H1 (cell line): ENCODE measurements at regions not wholly inside any gene's neighbourhood (a gene's known extent, or its start where the extent isn't known, plus 50 kb on each side); places are given as distances from the start of the nearest gene placed in this dataset.

ENCODE experiments used
- CTCF ChIA-PET: fragments of 300-600 bp; sonication (Branson Sonifier 250); formaldehyde crosslinking; loops from one replicate; lab custom pipeline; 2021; ENCODE audit not compliant: partially characterized antibody; lab: Charles Lee
- POLR2A ChIA-PET: fragments of 300-600 bp; sonication (Branson Sonifier 250); formaldehyde crosslinking; loops from one replicate; lab custom pipeline; 2021; ENCODE audit warnings: inconsistent platforms; ENCODE audit not compliant: partially characterized antibody; lab: Charles Lee
- DNase-seq, 2 experiments: peaks; one replicate each; pipeline versions ENCODE4 v3.0.0 to v3.0.0-alpha.2; 2010 to 2022; ENCODE audit warnings: low spot score in 2 of 2, low read depth in 1 of 2, mixed read lengths in 1 of 2
- FAIRE-seq: peaks from 2 replicates; lab custom pipeline; 2011; peaks lifted over from hg19 to GRCh38; lab: Jason Lieb, UNC
- H2AFZ ChIP-seq: 2 replicates; pipeline ENCODE4 v1.8.1; 2012; ENCODE audit warnings: low read length, inconsistent platforms
- H2AK5ac ChIP-seq: 2 replicates; pipeline ENCODE4 v1.6.1; 2013; ENCODE audit warnings: low read depth, low read length
- H2BK120ac ChIP-seq: replicated peaks from 2 replicates; pipeline ENCODE3; 2013; ENCODE audit warnings: low read depth, low read length, inconsistent platforms
- H2BK12ac ChIP-seq: 2 replicates; pipeline ENCODE4 v1.6.1; 2013; ENCODE audit warnings: low read depth, low read length
- H2BK15ac ChIP-seq: 2 replicates; pipeline ENCODE4 v1.6.1; 2013; ENCODE audit warnings: low read length
- H2BK20ac ChIP-seq: 2 replicates; pipeline ENCODE4 v1.6.1; 2013; ENCODE audit warnings: low read length
- H2BK5ac ChIP-seq: 2 replicates; pipeline ENCODE4 v1.6.1; 2013; ENCODE audit warnings: low read depth, low read length
- H3K14ac ChIP-seq: 2 replicates; pipeline ENCODE4 v1.6.1; 2013; ENCODE audit warnings: inconsistent platforms; ENCODE audit not compliant: insufficient read length
- H3K18ac ChIP-seq: 2 replicates; pipeline ENCODE4 v1.6.1; 2013; ENCODE audit warnings: low read length; ENCODE audit errors: extremely low read depth
- H3K23ac ChIP-seq: 2 replicates; pipeline ENCODE4 v1.6.1; 2013; ENCODE audit warnings: inconsistent platforms; ENCODE audit not compliant: insufficient read length
- H3K23me2 ChIP-seq: 2 replicates; pipeline ENCODE4 v1.6.1; 2013; ENCODE audit warnings: low read depth, low read length
- H3K27ac ChIP-seq: 2 replicates; pipeline ENCODE4 v1.6.1; 2011; ENCODE audit warnings: low read depth, low read length, inconsistent platforms
- H3K27me3 ChIP-seq, 4 experiments: replicated peaks in 1 of 4; 1 replicate in 1 of 4; 2 replicates in 3 of 4; pipeline versions ENCODE4 v1.6.1 to v1.8.1; 2011 to 2013; ENCODE audit warnings: low read length in 3 of 4, mild to moderate bottlenecking in 3 of 4, inconsistent platforms in 2 of 4, mixed read lengths in 2 of 4, moderate library complexity in 1 of 4; ENCODE audit not compliant: control insufficient read depth in 3 of 4, insufficient read depth in 3 of 4; ENCODE audit errors: extremely low read depth in 1 of 4
- H3K36me3 ChIP-seq, 4 experiments: 2 replicates each; pipeline versions ENCODE4 v1.6.1 to v1.8.1; 2011 to 2013; ENCODE audit warnings: mild to moderate bottlenecking in 4 of 4, low read length in 3 of 4, moderate library complexity in 2 of 4, control low read depth in 1 of 4, inconsistent platforms in 1 of 4; ENCODE audit not compliant: insufficient read depth in 4 of 4, control insufficient read depth in 2 of 4
- H3K4ac ChIP-seq: replicated peaks from 2 replicates; pipeline ENCODE3; 2013; ENCODE audit warnings: low read length, low read depth, mixed read lengths, inconsistent platforms; ENCODE audit not compliant: insufficient read length
- H3K4me1 ChIP-seq, 4 experiments: replicated peaks in 1 of 4; 1 replicate in 1 of 4; 2 replicates in 3 of 4; pipeline versions ENCODE4 v1.6.1 to v1.8.1; 2011 to 2013; ENCODE audit warnings: low read length in 3 of 4, inconsistent platforms in 2 of 4, mixed read lengths in 1 of 4; ENCODE audit not compliant: insufficient read depth in 4 of 4, control insufficient read depth in 3 of 4
- H3K4me2 ChIP-seq, 2 experiments: 2 replicates each; pipeline versions ENCODE4 v1.6.1 to v1.8.1; 2011 to 2013; ENCODE audit warnings: low read depth in 2 of 2, low read length in 2 of 2, control low read depth in 1 of 2, inconsistent platforms in 1 of 2, mild to moderate bottlenecking in 1 of 2; ENCODE audit not compliant: insufficient read depth in 1 of 2
- H3K4me3 ChIP-seq, 4 experiments: fragments of 200-600, 300-600 bp in 1 of 4; sonication (generic), shearing (Covaris generic), sonication (Bioruptor Twin) in 1 of 4; 2 replicates each; pipeline versions ENCODE4 v1.5.1 to v1.8.1; 2011 to 2016; ENCODE audit warnings: low read length in 4 of 4, low read depth in 3 of 4, control low read depth in 2 of 4, inconsistent platforms in 2 of 4, mild to moderate bottlenecking in 2 of 4, mixed read lengths in 1 of 4, moderate library complexity in 1 of 4; ENCODE audit not compliant: insufficient read depth in 2 of 4; ENCODE audit errors: extremely low read depth in 1 of 4
- H3K56ac ChIP-seq: replicated peaks from 2 replicates; pipeline ENCODE3; 2013; ENCODE audit warnings: low read depth, mild to moderate bottlenecking, mixed read lengths, low read length, inconsistent platforms; ENCODE audit not compliant: insufficient read length
- H3K79me1 ChIP-seq: 2 replicates; pipeline ENCODE4 v1.6.1; 2013; ENCODE audit warnings: low read depth, low read length, control low read depth
- H3K79me2 ChIP-seq, 2 experiments: 2 replicates each; pipeline versions ENCODE4 v1.6.1 to v1.8.1; 2012 to 2013; ENCODE audit warnings: low read length in 2 of 2, mild to moderate bottlenecking in 2 of 2, inconsistent platforms in 1 of 2; ENCODE audit not compliant: insufficient read depth in 2 of 2, control insufficient read depth in 1 of 2
- H3K9ac ChIP-seq, 4 experiments: replicated peaks in 1 of 4; 1 replicate in 1 of 4; 2 replicates in 3 of 4; pipeline versions ENCODE4 v1.6.1 to v1.8.1; 2011 to 2013; ENCODE audit warnings: low read depth in 3 of 4, low read length in 3 of 4, control low read depth in 2 of 4, mild to moderate bottlenecking in 2 of 4, moderate library complexity in 2 of 4, inconsistent platforms in 1 of 4; ENCODE audit errors: extremely low read depth in 1 of 4
- H3K9me3 ChIP-seq, 2 experiments: 2 replicates each; pipeline versions ENCODE4 v1.6.1 to v1.8.1; 2012 to 2013; ENCODE audit warnings: mild to moderate bottlenecking in 2 of 2, moderate library complexity in 2 of 2, control low read depth in 1 of 2, inconsistent platforms in 1 of 2, low read depth in 1 of 2, low read length in 1 of 2, mixed read lengths in 1 of 2; ENCODE audit not compliant: insufficient read depth in 2 of 2
- H4K20me1 ChIP-seq, 2 experiments: replicated peaks in 1 of 2; 2 replicates each; pipeline versions ENCODE3 to v1.8.1; 2011 to 2013; ENCODE audit warnings: inconsistent platforms in 2 of 2, low read length in 2 of 2, mild to moderate bottlenecking in 1 of 2; ENCODE audit not compliant: insufficient read depth in 2 of 2, control insufficient read depth in 1 of 2
- H4K5ac ChIP-seq: 2 replicates; pipeline ENCODE4 v1.6.1; 2013; ENCODE audit warnings: low read length, low read depth, mixed read lengths, inconsistent platforms; ENCODE audit not compliant: insufficient read length
- H4K8ac ChIP-seq: 2 replicates; pipeline ENCODE4 v1.8.0; 2013; ENCODE audit warnings: mild to moderate bottlenecking, moderate library complexity, low read length, inconsistent platforms; ENCODE audit not compliant: insufficient read depth; ENCODE audit errors: extremely low read depth
- H4K91ac ChIP-seq: replicated peaks from 2 replicates; pipeline ENCODE3; 2013; ENCODE audit warnings: low read length, mixed read lengths, inconsistent platforms; ENCODE audit not compliant: insufficient read length
- KDM1A ChIP-seq: fragments of 200-600, 300-600 bp; sonication (generic); IDR thresholded peaks from 2 replicates; pipeline ENCODE4 v1.7.1; 2016; ENCODE audit warnings: mild to moderate bottlenecking, low read length, borderline replicate concordance
- SAP30 ChIP-seq: fragments of 300-600 bp; sonication (generic); IDR thresholded peaks from 2 replicates; pipeline ENCODE4 v1.7.1; 2012; ENCODE audit warnings: low read length, moderate library complexity, mild to moderate bottlenecking, inconsistent platforms; ENCODE audit not compliant: insufficient read depth, insufficient replicate concordance
- TAF1 ChIP-seq: IDR thresholded peaks from 2 replicates; pipeline ENCODE4 v1.6.1; 2011; ENCODE audit warnings: mild to moderate bottlenecking, low read depth, low read length
- WGBS, 2 experiments: shearing (Covaris generic) in 1 of 2; methylation state at CpG; one replicate each; pipeline versions ENCODE4 v1.1.6 to v1.1.7; 2013 to 2015; ENCODE audit warnings: low lambda C conversion rate in 2 of 2, mixed read lengths in 2 of 2, inconsistent platforms in 1 of 2, low coverage in 1 of 2, missing lambda C conversion rate in 1 of 2; ENCODE audit not compliant: insufficient replicate concordance in 2 of 2, insufficient coverage in 1 of 2, insufficient read length in 1 of 2; ENCODE audit errors: extremely low coverage in 1 of 2, missing lambda C conversion rate in 1 of 2; 5-methylcytosine and 5-hydroxymethylcytosine counted together

DNA sequence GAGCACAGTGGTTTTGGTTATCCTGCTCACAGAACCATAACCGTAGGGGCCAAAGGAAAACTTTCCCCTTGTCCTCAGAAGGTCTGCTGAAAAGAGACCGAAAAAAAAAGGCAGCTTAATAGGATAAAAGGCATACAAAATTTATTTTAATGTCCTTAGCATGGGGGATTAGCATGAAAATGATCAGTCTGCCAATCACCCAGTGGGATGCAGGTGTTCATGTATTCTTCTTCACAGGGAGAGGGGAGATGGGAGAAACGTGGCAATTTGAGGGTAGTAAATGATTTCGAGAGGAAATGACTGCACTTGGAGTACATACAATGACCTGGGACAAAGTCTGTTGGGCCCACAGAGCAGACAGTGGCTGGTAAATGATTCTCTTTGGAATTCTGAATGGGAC, 194.0 kb downstream of the AJAP1 start:
- TF ChIP-seq TAF1 = no peak
- no peak for TF ChIP-seq KDM1A
- TF ChIP-seq SAP30 = no peak
- TF ChIP-seq, all 59 proteins: peak for 0
- Histone ChIP-seq H3K14ac (no peak overlapping the region), H3K23ac (no peak overlapping the region), H4K8ac (no peak overlapping the region), H4K5ac (no peak overlapping the region), H3K79me2 (no peaks in the 10 kb centered on the region), H4K91ac (no peak overlapping the region), H3K4me3 (no peak overlapping the region), H2AK5ac (no peak overlapping the region), H2BK20ac (no peak overlapping the region), H3K4ac (no peak overlapping the region), H3K23me2 (no peaks in the 10 kb centered on the region; the same call in 1 of the 2 replicates), H4K20me1 (no peaks in the 10 kb centered on the region), H3K27ac (no peak overlapping the region), H2BK5ac (no peak overlapping the region), H2BK120ac (no peak overlapping the region), H3K27me3 (peaks cover 0 to 1% (median 0%) of the 10 kb centered on the region in 4 experiments; a peak in 1 of 7 replicates), H3K36me3 (no peaks in the 10 kb centered on the region), H3K9ac (no peak overlapping the region), H3K18ac (no peak overlapping the region), H3K56ac (no peak overlapping the region), H2BK12ac (no peak overlapping the region), H2BK15ac (no peak overlapping the region), H3K4me2 (no peak overlapping the region), H3K9me3 (peaks cover 2 to 6% of the 10 kb centered on the region in 2 experiments; a peak in 2 of 4 replicates), H3K4me1 (peaks cover 0 to 6% (median 0%) of the 10 kb centered on the region in 4 experiments; a peak in 2 of 7 replicates), H3K79me1 (no peaks in the 10 kb centered on the region), H2AFZ (no peak overlapping the region)
- WGBS, 2 experiments = 59% methylated on average over 4 of the region's 4 CpGs; no CpG with 5 or more reads in 1 of the 2 experiments
- CTCF ChIA-PET = no interaction called here
- FAIRE-seq = no peak
- DNase-seq = no peak
- POLR2A ChIA-PET = no interaction called here
